ENCODE measurements at regions not wholly inside any gene's neighbourhood (a gene's known extent, or its start where the extent isn't known, plus 50 kb on each side); places are given as distances from the start of the nearest gene placed in this dataset.

- DNase-seq: no peak
Observed at GRCh38 chr2:215528555-215528954, 92.7 kb upstream of the FN1 start.

DNA sequence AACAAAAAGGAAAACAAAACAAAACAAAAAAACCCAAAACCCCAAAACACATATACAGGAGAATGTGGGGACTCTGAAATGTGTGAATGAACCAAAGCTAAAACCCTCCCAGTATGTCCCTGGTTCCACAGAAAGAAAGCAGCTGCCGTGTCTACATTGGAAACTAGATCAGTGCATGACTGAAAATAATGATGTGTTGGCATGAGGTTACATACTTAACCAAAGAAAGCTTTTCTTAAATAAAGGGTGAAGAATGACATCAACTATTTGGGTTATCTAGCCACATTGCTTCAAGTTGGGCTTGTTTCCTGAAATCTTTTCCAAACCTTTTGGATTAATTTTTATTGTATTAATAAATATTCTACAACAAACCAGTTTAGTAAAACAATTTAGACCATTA lies 91.9 kb upstream of the FN1 start:
- DNase-seq: no peak

DNA sequence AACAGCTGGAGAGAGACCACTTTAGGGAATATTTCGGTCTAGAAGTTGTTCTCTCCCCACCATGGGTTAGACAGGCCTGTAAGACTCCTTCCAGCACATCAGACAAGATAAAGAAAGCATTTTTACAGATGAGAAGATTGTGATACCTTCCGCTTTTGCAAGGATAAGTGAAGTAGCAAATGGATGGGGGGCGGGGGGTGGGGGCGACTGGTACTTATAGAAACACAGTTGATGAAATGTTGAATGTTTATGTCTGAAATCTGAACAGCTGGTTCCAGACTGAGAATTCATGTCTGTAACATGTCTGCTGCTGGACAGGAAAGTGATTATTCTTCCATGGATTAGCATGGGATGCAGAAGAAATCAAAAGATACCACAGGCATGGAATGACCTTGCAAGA lies 90.5 kb upstream of the FN1 start:
- DNase-seq: no peak

- DNase-seq: no peak
Observed at GRCh38 chr2:215522237-215522636, 86.4 kb upstream of the FN1 start.

DNA sequence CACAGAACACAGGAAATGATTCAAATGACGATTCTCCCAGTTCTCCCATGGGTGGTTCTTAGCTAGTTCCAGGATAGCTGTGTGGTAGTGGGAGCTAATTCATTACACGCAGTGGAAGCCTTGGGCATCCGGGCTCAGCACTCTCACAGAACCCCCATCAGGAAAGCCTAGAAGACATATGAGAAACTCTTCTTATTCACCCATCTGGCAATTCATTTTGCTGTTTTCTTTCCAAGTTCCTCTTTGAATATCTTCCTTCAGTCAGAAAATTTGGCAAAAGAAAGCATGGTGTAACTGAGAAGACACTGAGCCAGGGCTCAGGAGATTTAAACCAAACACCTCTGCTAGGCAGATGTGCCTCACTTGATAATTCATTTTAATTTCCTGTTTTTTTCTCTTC lies 85.2 kb upstream of the FN1 start:
- DNase-seq: no peak

GRCh38 chr2:215517391-215517790 lies 81.5 kb upstream of the FN1 start:
- DNase-seq: no peak

- no peak for DNase-seq
Observed at GRCh38 chr2:215514516-215514915, 78.6 kb upstream of the FN1 start.

DNA sequence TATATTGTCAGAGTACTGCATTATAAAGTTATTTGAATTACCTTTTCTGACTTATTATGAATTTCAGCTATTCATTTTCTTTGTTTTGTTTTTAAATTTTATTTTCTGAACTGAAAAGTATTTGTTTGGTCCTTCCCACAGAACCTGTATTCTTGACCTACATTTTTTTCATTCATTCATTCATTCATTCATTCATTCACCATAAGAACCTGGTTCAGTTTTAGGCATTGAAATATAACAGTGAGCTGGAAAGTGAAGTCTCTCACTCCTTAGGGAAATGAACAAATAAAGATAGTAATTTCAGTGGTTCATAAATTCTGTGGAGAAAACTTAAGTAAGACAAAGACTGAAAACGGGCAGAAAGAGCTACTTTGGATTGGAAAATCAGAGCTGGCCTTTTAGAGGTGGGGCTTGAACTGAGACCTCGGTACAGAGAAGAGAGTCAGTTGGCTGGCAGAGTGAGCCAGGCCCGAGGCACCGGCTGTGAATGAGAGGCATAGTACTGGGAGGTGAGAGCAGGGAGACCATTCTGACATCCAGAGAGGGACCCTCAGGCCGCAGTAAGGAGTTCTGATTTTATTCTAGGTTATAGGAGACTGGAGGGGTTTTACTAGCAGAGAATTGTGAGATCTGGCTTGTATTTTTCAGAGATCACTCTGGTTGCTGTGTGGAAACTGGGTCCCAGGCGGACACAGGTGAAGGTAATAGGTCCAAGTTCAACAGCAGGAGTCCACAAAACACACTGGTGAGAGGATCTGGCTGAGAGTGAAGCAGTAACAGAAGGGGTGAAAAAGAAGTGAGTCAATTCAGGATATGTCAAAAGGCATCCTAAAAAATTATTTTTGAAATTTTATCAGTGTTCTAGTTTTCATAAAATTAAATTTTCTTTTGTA lies 75.8 kb upstream of the FN1 start:
- no peak for DNase-seq

GRCh38 chr2:215507836-215508235 lies 72.0 kb upstream of the FN1 start:
- no peak for DNase-seq

DNA sequence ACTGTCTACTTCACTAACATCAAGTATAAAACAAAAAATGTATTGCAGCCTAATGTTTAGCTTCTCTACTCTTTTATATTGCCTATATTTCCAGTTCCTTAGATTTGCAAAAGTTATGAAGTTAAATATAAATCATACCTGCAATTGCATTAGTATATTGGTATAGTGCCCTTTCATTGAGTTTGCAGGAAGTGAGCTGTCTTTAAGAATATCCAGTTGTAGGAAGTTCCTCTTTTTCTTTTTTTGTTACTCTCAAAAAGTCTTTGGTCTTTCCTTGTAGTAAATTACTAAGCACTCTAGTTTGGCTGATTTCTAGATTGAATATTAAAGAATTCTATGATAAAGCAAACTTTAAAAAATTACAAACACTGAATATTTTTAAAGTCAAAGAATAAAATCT lies 71.3 kb upstream of the FN1 start:
- no peak for DNase-seq

- no peak for DNase-seq
Observed at GRCh38 chr2:215506604-215506990, 70.7 kb upstream of the FN1 start.

DNA sequence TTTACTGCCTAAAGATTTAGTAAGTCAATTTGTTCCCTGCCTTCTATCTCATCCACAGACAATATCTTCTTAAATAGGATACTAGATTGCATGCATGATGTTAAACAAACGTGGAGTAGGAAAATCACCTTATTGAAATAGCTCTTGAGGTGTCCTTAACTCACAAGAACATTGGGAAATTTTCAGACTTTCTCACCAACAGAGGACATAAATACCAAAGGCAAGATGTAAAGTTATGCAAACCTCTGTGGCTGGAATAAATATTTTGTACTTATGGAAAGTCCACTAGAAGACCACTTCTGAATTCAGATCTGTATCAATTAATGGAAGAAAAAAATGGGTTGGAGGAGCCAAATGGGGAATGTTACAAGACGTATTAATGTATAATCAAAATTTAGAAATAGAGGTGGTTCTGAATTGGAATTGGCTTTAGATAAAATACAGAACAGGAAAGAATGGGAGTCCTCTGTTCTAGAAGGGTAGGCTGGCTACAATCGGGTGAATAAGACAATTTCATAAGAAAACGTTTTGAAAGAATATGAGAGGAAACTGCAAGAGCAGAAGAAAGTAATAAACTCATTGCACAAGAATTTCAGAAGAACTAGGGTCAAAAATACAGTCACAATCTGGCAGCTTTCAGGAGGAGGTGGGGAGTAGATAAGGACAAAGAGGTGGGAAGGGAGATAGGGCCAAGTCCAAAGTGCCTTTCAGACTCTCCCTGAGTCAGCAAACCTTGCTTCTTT lies 69.3 kb upstream of the FN1 start:
- no peak for DNase-seq

DNA sequence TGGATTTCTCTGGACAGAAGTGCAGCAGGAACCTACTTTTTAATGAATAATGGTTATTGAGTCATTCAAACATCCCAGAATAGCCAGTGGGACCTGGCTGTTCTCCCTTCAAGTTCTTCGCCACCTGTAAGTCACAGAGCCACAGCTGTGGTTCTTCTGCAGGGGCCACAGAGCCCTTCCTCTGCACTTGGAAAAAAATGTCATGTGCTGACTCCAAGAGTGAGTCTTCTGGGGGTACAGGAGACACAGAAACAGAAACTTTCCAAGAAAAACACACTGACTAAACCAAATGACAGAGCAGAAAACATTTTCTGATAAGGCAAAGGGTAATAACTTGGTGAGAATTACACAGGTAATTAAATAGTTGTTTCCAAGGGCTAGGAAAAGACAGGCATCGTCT lies 68.7 kb upstream of the FN1 start:
- no peak for DNase-seq

DNA sequence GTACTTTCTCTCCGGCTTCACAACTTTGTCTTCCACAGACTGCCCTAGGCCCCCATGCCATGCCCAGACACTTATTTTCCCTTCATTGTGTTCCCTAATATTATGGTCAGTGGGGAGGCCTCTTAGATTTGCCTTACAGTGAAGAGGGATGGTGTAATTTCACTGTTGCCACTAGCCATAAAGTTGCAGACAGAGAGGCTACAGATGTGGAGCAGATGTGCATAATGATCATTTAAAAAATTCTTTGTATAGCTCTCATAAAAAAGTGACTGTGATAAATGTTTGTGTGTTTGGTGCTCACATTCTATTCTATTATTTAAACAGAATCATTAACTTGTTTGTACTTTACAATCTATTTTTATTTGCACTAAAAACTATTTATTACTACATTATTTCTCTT lies 67.5 kb upstream of the FN1 start:
- DNase-seq: no peak

DNA sequence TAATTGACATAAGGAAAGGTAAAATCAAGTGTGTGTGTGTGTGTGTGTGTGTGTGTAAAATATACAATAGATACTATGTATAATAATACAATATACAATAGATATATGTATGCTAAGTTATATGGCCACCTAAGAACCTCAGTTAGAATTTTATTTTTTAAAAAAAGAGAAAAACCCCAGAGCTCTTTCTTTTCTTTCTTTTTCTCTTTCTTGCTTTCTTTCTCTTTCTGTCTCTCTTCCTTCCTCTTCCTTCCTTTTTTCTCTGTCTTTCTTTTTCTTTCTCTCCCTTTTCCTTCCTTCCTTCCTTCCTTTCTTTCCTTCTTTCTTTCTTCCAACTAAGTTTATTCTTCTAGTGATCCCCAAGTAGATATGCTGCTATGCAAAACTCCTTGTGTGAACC lies 64.6 kb upstream of the FN1 start:
- DNase-seq: no peak

DNA sequence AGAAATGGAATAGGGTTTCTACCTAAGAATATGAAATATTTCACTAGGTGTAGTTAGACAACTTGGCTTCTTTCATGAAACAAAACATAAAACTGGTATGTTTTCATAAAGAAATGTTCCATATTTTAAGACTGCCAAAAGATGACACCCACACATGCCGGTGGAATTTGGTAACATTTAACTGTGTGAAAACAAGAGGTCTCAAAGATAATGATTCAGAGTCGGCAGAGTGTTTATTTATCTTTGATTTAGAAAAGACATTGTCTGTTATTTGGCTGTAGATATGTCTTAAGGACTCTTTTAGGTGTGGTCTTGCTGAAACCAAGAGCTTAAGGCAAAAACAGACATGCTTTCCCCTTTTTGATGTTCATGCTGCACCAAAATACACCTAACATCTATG lies 63.5 kb upstream of the FN1 start:
- DNase-seq: no peak

DNA sequence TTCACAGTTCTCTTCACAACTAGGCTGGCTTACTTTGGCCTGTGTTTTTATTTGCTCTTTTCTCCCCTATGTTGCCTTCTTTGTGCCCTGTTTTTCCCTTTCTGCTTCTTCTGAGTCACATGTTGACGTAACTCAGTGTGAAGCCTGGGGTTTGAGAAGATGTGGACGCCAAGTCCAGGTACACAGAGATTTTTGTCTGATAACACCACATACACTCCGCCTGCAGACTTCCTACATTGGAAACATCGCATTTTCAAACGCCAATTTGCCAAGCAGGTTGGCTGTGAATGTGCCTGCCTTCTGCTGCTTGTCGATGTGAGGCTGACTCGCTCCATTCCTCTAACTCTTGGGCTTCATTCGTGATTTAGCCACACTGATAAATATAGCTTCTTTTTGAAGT lies 62.6 kb upstream of the FN1 start:
- no peak for DNase-seq

DNA sequence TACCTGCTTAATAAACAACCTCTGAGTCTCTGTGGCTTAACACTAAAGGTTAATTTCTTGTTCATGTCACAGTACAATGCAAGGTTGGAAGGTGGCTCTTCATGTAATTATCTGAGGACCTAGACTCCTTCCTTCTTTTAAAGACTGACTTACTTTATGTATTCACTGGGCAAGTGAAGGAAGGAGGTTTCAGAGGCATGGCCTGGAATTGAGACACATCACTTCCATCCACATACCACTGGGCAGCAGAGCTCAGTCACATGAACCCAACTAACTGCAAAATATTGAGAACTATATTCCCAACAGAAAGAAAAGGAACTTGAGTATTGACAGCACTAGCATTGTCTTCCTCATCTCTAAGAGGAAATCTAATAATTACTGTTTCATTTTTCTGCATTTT lies 57.5 kb upstream of the FN1 start:
- DNase-seq: no peak

DNA sequence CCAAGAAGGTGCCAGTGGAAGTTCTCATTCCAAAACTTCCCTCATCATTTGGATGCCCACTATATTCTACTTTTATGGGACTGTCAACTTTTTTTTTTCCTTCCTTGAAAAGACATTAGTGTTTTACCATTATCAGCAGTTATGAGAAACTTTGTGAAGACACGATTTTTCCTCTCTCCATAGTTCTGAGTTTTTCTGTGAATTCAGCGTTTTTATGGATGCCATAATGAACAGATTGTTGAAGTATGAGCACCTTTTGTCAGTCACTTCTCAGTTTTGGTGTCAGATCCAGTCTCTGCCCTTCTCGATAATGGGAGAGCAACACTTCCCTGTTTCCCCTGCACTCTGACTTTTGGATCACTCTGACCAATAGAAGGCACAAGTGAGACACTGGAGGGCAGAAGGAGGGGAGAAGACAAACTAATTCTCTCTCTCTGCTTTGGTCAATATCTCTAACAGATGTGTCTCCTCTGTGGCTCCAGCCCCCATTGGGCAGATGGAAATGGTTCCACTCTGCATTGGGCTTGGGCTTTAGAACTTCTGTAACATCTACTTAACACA lies 53.5 kb upstream of the FN1 start:
- no peak for DNase-seq

GRCh38 chr2:215487002-215487372 lies 51.1 kb upstream of the FN1 start:
- DNase-seq: no peak

DNA sequence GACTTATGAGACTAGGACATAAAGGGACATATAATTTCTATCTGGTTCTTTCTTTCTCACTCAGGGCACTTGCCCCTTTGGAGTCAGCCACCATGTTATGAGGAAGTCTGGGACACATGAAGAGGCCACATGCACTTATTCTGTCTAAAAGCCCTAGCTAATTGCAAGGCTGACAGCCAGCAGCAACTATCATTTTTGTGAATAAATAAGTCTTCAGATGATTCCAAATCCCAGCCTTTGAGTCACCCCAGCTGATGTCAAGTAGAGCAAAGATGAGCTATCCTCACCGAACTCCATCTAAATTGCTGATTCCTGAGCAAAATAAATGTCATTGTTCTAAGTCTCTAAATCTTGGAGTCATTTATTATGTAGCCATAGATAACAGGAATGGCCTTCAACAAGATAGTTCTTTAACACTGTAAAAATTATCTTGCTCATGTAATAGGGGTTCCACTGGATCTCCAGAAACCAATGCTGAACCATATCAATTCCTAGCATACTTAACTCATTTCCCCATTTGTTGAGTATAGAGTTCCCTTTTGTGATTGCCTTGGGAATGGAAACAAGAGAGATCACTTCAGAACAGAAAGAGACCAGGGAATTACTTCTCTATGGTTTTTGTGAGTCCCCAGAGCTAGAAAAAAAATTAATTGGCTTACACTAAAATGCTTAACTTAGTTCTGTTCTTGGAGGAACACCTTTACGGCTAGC lies 50.6 kb upstream of the FN1 start:
- no peak for DNase-seq

Data from NCI-H510A treated with DMSO at 0.1 percent for 48 hours (cell line).